PC-3 (cell line): ENCODE measurements at regions not wholly inside any gene's neighbourhood (a gene's known extent, or its start where the extent isn't known, plus 50 kb on each side); places are given as distances from the start of the nearest gene placed in this dataset.

Experiments used
- EZH2phosphoT487 ChIP-seq: fragments of 300-600 bp; sonication (generic); IDR thresholded peaks from 2 replicates; pipeline ENCODE4 v1.6.1; 2018; ENCODE audit warnings: mild to moderate bottlenecking, antibody characterized with exemption, low read length, borderline replicate concordance
- TF ChIP-seq, protein P1 (sequence below): fragments of 300-600 bp; sonication (generic); conservative IDR thresholded peaks from 2 replicates; pipeline ENCODE4 v1.5.1; 2017; ENCODE audit warnings: antibody characterized with exemption, low read depth, mild to moderate bottlenecking, low read length

DNA sequence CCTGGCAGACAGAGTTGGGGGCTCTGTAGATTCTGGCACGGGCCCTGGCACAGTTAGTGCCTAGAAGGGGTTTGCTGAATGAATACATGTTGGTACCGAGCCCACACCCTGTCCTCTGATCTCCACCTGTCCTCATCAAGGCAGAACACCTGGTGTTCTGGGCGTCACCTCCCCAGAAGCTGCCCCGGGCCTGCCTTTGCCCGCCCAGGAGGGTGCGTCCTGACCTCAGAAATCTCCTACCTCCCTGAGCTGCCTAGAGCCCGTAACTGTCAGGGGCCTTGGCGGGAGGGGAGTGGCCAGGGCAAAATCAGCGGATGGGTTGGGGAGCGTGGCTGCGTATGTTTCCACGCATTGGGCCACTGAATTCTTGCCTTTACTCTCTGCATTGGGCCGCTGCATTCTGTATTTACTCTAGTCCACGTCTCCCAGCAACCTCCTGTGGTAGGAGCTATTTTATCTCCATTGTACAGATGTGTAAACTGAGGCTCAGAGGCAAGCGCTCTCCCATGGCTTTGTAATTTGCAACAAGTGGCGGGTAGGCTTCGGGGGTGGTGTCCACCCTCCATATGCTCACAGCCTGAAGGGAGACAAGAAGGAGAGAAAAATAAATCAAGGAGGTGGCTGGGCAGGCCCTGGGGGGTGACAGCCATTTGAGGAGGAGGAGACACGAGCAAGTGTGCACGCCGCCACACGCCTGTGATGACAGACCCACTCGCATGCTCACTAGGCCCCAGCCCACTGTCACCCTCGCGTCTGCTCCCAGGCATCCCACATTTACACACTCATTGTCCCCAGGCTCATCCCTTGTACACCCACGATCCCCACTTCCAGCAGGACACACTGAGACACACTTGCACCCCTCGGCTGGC, 95.7 kb upstream of the WNT4 start:
- TF ChIP-seq, protein P1, sequence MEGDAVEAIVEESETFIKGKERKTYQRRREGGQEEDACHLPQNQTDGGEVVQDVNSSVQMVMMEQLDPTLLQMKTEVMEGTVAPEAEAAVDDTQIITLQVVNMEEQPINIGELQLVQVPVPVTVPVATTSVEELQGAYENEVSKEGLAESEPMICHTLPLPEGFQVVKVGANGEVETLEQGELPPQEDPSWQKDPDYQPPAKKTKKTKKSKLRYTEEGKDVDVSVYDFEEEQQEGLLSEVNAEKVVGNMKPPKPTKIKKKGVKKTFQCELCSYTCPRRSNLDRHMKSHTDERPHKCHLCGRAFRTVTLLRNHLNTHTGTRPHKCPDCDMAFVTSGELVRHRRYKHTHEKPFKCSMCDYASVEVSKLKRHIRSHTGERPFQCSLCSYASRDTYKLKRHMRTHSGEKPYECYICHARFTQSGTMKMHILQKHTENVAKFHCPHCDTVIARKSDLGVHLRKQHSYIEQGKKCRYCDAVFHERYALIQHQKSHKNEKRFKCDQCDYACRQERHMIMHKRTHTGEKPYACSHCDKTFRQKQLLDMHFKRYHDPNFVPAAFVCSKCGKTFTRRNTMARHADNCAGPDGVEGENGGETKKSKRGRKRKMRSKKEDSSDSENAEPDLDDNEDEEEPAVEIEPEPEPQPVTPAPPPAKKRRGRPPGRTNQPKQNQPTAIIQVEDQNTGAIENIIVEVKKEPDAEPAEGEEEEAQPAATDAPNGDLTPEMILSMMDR = no peak
- TF ChIP-seq EZH2phosphoT487 = no peak
